Stimulated activated CD4-positive, alpha-beta T cell treated with anti-CD3 and anti-CD28 coated beads, Interleukin-15, amount 100 ng/mL, for 24 hours (primary cell): ENCODE measurements at regions not wholly inside any gene's neighbourhood (a gene's known extent, or its start where the extent isn't known, plus 50 kb on each side); places are given as distances from the start of the nearest gene placed in this dataset.
A peak's percentile ranks its signal among the peaks of the same experiment; 100 is the strongest.
"Not testable (repeated sequence)": the region's sequence is repeated elsewhere in the genome, so short reads cannot be mapped to it uniquely, and the experiment has no call there.

Experiments
- DNase-seq: peaks from one replicate; pipeline ENCODE4 v3.0.0-alpha.2; 2020

DNA sequence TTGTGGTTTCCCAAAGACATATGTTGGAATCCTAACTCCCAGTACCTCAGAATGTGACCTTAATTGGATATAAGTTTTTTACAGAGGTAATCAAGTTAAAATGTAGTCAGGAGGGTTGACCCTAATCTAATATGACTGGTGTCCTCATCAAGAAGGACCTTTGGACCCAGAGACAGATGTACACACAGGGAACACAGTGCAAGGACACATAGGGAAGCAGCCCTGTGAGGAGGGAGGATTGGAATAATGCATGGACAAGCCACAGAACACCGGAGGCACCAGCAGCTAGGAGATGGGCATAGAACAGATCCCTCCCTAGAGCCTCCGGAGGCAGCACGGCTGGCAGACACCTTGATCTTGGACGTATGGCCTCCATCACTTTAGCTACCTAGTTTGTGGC lies 119.8 kb upstream of the SPATA31A3 start:
- not testable (repeated sequence) for DNase-seq

DNA sequence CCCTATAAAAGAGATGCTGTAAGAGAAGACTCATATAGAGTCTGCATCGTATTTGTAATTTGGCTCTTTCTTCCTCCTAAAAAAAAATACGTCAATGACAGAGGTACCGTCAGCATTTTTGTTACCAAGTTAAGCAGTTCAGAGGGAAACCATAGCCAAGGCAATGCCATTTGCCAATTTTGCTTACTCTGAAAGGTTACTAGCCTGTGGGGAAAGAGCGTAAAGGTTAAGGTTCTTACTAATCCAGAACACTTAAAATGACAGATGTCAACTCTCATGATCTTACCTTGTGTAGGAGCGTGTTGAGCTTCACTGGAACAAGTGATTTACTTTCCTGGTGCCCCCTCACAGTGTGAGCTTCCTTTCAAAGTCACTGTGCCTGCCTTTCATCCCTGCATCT lies 119.4 kb upstream of the SPATA31A3 start:
- DNase-seq = not testable (repeated sequence)

DNA sequence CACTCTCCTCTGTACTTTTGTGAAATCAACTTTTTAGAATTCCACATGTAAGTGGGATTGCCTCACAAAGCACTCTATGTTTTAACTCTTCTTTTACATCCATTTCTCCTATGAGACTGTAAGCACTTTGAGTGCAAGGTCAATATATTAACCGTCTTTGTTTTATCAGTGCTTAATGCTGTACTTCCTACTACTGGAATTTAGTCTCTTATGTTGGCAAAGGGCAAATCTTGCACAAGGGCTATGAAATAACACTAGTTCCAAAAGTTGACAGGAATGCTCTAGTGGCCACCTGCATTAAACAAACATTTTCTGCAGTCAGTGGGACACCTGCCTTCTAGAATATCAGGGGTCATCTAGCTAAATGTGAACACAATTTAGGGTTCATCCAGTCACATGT lies 117.5 kb upstream of the SPATA31A3 start:
- DNase-seq = not testable (repeated sequence)

DNA sequence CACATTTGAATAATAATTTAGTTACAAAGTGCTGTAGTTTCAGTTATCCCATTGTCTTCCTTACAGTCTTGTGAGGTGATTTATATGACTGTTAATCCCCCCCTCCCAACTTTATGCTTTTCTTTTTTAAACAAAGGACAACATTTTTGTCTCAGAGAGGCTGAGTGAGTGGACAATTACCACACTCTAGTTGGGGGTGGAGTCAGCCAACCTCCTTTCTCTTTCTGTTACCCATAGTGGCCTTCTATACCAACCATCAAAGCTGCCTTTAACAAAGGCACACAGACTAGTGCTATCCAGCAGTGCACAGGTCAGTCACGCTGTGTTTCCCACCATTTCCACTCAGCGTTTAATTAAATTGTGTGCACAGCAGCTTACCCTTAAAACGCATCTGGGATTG lies 114.3 kb upstream of the SPATA31A3 start:
- DNase-seq = not testable (repeated sequence)

DNA sequence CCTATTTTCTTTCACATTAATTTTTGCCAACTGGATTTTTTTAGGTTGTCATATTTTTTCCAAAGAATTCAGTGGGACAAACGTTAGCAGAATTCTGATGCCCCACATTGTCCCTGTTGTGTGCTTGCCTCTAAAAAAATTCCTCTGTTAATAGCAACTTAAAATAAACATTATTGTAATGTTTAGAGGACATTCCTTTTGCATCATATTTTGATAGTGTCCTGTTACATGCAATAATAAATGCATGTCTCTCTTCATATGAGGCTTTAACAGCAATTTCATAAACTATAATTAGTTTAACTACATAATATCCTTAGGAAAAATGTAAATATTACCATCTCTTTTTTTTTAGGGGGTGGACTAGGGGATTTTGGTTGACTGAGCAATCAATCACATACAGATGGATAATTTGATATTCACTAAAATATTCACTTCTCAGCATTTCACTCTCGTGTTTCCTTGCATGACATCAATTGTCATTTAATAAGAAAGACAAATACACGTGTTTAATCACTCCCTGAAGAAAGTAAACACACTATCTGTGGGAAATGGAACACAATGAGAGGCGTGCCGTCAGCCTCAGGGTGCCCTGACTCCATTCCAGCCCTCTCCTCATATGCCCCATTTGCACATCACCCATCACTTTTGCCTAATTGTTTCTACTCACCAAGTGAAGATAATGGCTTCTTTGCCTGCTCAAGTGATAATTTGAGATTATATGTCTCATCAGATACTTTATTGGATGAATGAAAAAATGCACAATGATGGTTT lies 110.3 kb upstream of the SPATA31A3 start:
- DNase-seq = not testable (repeated sequence)

DNA sequence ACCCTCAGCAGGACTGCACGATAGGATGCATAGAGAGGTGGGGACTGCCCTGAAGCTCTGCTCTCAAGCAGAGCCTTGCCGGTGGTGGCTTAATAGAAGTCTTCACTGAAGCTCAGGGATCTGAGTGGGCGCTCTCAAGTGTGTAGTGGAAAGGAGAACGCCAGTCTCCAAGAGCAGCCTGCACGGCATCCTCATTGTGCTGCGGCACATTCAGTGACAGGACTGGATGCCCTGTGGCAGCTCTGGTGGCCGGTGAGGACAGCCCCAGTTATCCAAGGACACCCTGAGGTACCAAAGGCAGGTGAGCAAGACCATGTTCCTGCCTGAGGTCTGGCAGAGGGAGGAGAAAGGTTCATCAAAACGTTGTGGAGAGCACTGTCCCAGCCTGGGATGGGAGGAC lies 98.8 kb upstream of the SPATA31A3 start:
- peak; percentile 1 for DNase-seq

DNA sequence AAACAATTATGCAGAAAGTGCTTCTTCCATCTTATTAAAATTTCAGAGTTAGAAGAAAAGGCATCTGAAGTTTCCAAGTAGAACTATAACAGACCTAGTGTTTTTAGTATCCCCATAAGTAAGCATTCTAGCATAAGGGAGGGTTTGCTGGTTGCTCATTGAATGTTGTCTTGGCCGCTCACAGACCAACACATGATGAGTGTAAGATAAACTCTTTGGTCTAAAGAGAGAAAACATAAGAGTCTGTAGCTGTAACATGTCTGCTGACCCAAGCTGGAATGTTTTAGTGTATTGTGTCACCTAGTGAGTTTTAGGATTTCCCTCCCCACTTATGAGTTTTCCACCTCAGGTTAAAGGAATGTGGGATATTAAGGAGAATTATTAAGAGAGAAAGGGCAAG lies 94.5 kb upstream of the SPATA31A3 start:
- not testable (repeated sequence) for DNase-seq

DNA sequence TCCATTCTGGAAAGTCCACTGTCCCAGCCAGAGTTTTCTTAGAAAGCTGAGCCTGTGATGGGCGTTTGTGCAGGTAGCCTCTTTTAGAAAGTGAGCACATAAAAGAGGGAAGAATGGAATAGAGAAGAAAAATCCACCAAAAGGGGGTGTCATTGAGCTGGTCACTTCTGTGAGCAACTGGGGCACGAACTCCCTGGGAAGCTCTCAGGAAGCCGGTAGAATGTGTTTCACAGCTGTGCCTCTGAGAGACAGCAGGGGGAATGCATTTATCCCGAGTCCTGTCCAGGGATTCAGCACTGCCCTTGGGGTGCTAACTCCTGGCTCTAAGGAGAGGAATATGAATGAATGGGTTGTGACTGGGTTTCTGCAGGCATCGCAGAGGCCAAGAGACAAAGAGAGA lies 73.8 kb upstream of the SPATA31A3 start:
- not testable (repeated sequence) for DNase-seq

DNA sequence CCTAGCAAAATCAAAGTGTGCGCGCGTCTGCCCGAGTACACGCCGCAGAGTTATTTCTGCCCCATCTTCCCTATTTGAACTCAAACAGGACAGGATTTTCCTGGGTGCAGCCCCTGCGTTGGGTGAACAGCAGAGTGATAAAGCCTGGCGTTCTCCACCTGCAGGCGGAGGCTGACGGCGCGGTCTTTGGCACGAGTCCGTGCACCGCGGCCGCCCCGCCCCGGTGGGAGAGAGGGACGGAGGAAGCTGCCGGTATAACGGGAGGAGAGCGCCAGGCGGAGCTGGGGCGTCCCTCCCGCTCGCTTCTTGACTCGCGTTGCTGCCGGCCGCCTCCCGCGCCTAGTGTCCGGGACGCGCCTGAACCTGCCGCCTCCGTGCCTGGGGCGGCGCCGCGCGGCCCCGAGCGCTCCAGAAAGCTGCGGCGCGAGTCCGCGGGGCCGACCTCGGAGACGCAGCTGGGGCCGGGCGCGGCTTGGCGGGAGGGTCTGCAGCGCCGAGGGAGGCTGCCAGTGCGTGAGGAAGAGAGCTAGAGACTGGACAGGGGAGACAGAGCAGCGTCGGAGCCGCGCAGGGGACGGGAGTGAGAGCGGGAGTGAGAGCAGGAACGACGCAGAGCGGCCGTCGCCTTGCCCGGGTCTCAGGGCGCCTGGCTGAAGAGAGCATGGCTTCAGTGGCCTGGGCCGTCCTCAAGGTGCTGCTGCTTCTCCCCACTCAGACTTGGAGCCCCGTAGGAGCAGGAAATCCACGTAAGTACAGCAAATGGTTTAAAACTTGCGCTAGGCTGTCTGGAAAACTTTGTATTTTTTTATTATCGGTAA lies 66.8 kb upstream of the SPATA31A3 start:
- DNase-seq = peak; percentile 33
